Prostate gland (tissue), 2 donors: ENCODE measurements at regions not wholly inside any gene's neighbourhood (a gene's known extent, or its start where the extent isn't known, plus 50 kb on each side); places are given as distances from the start of the nearest gene placed in this dataset.

ENCODE experiments used
- DNase-seq: peaks from one replicate; pipeline ENCODE4 v3.0.0-alpha.2; 2019; ENCODE audit warnings: low spot score
- H3K27ac ChIP-seq, 2 donors: fragments of 200-600 bp; sonication (generic); 2 replicates each; pipeline ENCODE4 v1.5.1; 2017 to 2019
- H3K27me3 ChIP-seq: fragments of 200-600 bp; sonication (generic); replicated peaks from 2 replicates; pipeline ENCODE4 v1.5.1; 2019; ENCODE audit not compliant: insufficient read depth
- H3K36me3 ChIP-seq, 2 donors: fragments of 200-600 bp; sonication (generic); 1 replicate in 1 of 2; 2 replicates in 1 of 2; pipeline versions ENCODE4 v1.5.1 to v1.8.1; 2017 to 2019
- H3K4me1 ChIP-seq: fragments of 200-600 bp; sonication (generic); replicated peaks from 2 replicates; pipeline ENCODE4 v1.5.1; 2019
- H3K4me3 ChIP-seq, 2 donors: fragments of 200-600 bp; sonication (generic); 2 replicates each; pipeline ENCODE4 v1.5.1; 2017 to 2019
- H3K9me3 ChIP-seq: fragments of 200-600 bp; sonication (generic); 2 replicates; pipeline ENCODE4 v1.5.1; 2017
- POLR2A ChIP-seq: fragments of 450-650 bp; IDR thresholded peaks from one replicate; pipeline ENCODE4 v1.6.1; 2016; ENCODE audit warnings: antibody characterized with exemption, mild to moderate bottlenecking
- POLR2AphosphoS5 ChIP-seq: sonication (generic); formaldehyde crosslinking; IDR thresholded peaks from one replicate; pipeline ENCODE4 v1.6.1; 2017; ENCODE audit warnings: antibody characterized with exemption
- WGBS: methylation state at CpG from one replicate; pipeline ENCODE4 v1.1.5; 2018; 5-methylcytosine and 5-hydroxymethylcytosine counted together
- intact Hi-C: fragments of 100-400 bp; cut with DNase I; formaldehyde crosslinking; loops from one replicate; pipeline ENCODE4 v1.14.2; 2022
- TF ChIP-seq, protein P1 (sequence below), 4 experiments: fragments of 200-600 bp in 2 of 4; fragments of 450-650 bp in 2 of 4; sonication (generic) in 2 of 4; IDR thresholded peaks; 1 replicate in 3 of 4; 2 replicates in 1 of 4; pipeline ENCODE4 v1.5.1; 2016 to 2019; ENCODE audit warnings: antibody characterized with exemption in 4 of 4, mild to moderate bottlenecking in 2 of 4, moderate library complexity in 2 of 4

DNA sequence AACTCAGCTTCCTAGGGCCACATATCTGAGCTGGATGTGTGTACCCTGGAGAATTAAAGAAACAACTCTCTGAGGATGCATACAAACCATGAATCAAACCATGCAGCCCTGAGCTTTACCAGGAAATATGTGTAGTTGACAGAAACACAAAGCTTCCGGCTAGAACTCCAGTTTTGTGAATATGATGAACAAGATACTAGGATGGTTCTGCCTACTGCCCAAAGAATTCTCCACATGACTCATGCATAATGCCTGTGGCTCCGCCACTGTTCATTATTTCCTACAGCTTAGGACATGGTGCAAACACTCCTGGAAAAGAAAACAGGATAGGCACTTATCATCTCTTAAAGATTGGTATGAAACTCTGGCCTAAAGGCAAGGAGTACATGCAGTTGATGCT is 343.4 kb downstream of the DNAH5 start:
- no peak for DNase-seq
- Histone ChIP-seq H3K4me1 (no peaks in the 10 kb centered on the region), H3K4me3 (no peak overlapping the region), H3K9me3 (no peaks in the 10 kb centered on the region), H3K27me3 (no peaks in the 10 kb centered on the region), H3K27ac (no peak overlapping the region), H3K36me3 (no peaks in the 10 kb centered on the region)
- TF ChIP-seq POLR2AphosphoS5 (no peak), POLR2A (no peak)
- TF ChIP-seq, protein P1, sequence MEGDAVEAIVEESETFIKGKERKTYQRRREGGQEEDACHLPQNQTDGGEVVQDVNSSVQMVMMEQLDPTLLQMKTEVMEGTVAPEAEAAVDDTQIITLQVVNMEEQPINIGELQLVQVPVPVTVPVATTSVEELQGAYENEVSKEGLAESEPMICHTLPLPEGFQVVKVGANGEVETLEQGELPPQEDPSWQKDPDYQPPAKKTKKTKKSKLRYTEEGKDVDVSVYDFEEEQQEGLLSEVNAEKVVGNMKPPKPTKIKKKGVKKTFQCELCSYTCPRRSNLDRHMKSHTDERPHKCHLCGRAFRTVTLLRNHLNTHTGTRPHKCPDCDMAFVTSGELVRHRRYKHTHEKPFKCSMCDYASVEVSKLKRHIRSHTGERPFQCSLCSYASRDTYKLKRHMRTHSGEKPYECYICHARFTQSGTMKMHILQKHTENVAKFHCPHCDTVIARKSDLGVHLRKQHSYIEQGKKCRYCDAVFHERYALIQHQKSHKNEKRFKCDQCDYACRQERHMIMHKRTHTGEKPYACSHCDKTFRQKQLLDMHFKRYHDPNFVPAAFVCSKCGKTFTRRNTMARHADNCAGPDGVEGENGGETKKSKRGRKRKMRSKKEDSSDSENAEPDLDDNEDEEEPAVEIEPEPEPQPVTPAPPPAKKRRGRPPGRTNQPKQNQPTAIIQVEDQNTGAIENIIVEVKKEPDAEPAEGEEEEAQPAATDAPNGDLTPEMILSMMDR (IDR thresholded peaks at IDR 0.05): no peak
- intact Hi-C loops: no loop called here
- WGBS: 88% methylated on average over 2 of the region's 2 CpGs

DNA sequence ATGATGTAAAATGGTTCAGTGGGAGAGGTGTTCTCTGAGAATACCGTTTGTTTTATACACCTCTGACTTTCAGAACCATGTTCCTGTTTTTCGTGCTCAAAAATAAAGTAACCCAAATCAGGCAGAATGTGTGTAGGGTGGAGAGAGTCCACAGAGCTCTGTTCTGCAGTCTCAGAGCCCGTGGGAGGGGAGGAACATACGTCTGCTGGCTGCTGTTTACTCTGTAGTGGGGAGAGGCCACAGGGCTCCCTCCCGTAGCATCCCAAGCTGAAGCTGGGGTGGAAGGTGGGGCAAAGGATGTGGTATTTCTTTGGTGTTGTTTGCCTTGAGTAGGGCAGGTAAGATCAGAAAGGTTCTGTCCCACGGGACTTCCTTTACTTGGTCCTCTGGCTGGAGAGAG is 348.5 kb downstream of the DNAH5 start:
- no peaks in the 10 kb centered on the region for H3K36me3 ChIP-seq
- WGBS: 46% methylated on average over 6 of the region's 6 CpGs
- H3K27me3 ChIP-seq: no peaks in the 10 kb centered on the region
- no peak overlapping the region for H3K27ac ChIP-seq
- H3K4me3 ChIP-seq: no peak overlapping the region
- no peaks in the 10 kb centered on the region for H3K9me3 ChIP-seq
- intact Hi-C loops: no loop called here
- H3K4me1 ChIP-seq: no peaks in the 10 kb centered on the region
- TF ChIP-seq, protein P1 (IDR thresholded peaks at IDR 0.05): no peak
- TF ChIP-seq POLR2A: no peak
- no peak for TF ChIP-seq POLR2AphosphoS5
- DNase-seq: no peak

DNA sequence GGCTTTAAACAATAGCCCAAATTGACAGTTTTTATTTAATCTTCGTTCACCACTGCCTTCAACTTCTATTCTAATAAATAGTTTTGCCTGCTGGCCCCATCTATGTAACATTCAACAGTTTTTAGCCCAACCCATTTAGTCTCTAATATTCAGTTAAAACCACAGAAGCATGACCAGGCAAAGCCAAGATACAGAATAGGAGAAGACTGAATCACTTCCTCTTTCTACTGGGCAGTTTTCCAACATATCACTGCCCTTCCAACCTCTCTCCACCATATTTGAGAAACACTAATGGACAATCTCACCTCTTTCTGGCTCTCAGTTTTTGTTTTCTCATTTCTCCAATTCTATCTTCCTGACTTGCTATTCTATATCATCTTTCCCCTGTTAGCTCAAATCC is 352.9 kb downstream of the DNAH5 start:
- H3K4me3 ChIP-seq: no peak overlapping the region
- no peaks in the 10 kb centered on the region for H3K27me3 ChIP-seq
- 40% methylated on average over 1 of the region's 1 CpG for WGBS
- H3K4me1 ChIP-seq: no peaks in the 10 kb centered on the region
- intact Hi-C loops: no loop called here
- DNase-seq: no peak
- H3K27ac ChIP-seq: no peak overlapping the region
- TF ChIP-seq, protein P1 (IDR thresholded peaks at IDR 0.05): no peak
- TF ChIP-seq POLR2A (no peak), POLR2AphosphoS5 (no peak)
- H3K36me3 ChIP-seq: no peaks in the 10 kb centered on the region
- H3K9me3 ChIP-seq: no peaks in the 10 kb centered on the region

DNA sequence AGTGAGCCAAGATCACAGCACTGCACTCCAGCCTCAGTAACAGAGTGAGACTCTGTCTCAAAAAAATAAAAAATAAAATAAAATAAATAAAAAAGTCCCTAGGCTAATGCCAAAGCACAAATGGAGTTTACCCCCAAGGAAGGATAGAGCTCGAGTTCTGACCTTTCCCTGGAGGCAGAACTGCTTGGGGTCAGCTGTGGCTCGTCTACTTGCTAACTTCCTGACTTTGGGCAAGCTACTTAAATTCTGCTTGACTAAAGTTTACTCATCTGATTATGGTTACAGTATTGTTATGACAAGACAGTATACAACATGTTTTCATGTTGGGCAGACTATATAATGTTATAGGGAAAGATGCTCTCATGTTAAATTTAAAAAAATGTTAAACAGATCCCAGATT is 359.2 kb downstream of the DNAH5 start:
- H3K9me3 ChIP-seq: no peaks in the 10 kb centered on the region
- intact Hi-C loops: no loop called here
- DNase-seq: no peak
- WGBS: 71% methylated on average over 2 of the region's 2 CpGs
- H3K4me3 ChIP-seq: no peak overlapping the region
- H3K27me3 ChIP-seq: no peaks in the 10 kb centered on the region
- H3K36me3 ChIP-seq: no peaks in the 10 kb centered on the region
- TF ChIP-seq POLR2A (no peak), POLR2AphosphoS5 (no peak)
- TF ChIP-seq, protein P1 (IDR thresholded peaks at IDR 0.05): no peak
- no peaks in the 10 kb centered on the region for H3K4me1 ChIP-seq
- H3K27ac ChIP-seq: no peak overlapping the region

DNA sequence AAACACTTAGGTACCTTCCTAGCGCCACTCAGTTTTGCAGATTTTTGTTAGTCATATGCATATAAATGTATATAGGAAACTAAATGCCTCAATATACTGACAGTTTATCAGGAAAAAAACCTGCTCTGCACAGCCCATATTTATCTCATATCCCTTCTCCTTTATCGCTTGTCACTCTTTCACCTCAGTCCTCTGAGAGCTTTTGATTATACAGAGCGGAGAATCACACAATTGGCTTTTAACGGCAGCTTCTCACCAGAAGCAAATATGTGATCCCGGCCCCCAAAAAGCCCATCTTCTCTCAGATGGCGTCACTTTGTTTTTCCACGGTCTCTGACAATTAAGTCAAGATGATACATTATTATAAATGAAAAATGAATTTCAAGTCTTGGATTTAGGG is 362.6 kb downstream of the DNAH5 start:
- intact Hi-C loops: no loop called here
- DNase-seq: no peak
- no peaks in the 10 kb centered on the region for H3K27me3 ChIP-seq
- no peak overlapping the region for H3K27ac ChIP-seq
- no peaks in the 10 kb centered on the region for H3K4me1 ChIP-seq
- H3K36me3 ChIP-seq: no peaks in the 10 kb centered on the region
- TF ChIP-seq POLR2A: no peak
- no peak for TF ChIP-seq POLR2AphosphoS5
- TF ChIP-seq, protein P1 (IDR thresholded peaks at IDR 0.05): no peak
- H3K9me3 ChIP-seq: no peaks in the 10 kb centered on the region
- 83% methylated on average over 7 of the region's 7 CpGs for WGBS
- no peak overlapping the region for H3K4me3 ChIP-seq
